ENCODE measurements at regions not wholly inside any gene's neighbourhood (a gene's known extent, or its start where the extent isn't known, plus 50 kb on each side); places are given as distances from the start of the nearest gene placed in this dataset.

DNA sequence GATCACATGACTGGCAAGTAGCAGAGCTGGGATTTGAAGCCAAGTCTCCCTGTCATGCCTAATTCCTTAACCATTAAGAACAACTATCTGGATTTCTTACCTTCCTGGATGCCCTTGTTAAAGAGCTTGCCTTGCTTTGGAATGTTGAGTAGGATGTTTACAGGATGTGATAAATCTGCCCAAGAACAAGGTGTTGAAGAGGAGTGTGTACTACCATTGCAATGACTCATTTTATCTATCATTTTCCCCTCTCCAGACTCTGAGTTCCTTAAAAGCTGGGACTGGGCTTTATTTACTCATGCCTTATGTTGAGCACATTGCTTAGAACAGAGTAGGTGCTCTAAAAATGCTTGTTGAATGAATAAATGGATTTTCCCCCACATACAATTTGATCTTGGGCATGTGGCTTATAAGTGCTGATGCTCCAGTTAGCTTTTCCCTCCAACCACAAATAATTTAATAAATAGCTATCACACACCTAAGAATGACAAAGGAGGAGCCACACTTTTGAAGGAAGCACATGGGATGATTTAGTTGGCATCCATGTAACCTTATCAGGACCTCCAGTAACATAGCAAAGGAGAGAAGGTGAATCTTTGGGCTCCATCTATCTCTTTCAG, 268.6 kb upstream of the SESN3 start:
- TF ChIP-seq, protein P1, sequence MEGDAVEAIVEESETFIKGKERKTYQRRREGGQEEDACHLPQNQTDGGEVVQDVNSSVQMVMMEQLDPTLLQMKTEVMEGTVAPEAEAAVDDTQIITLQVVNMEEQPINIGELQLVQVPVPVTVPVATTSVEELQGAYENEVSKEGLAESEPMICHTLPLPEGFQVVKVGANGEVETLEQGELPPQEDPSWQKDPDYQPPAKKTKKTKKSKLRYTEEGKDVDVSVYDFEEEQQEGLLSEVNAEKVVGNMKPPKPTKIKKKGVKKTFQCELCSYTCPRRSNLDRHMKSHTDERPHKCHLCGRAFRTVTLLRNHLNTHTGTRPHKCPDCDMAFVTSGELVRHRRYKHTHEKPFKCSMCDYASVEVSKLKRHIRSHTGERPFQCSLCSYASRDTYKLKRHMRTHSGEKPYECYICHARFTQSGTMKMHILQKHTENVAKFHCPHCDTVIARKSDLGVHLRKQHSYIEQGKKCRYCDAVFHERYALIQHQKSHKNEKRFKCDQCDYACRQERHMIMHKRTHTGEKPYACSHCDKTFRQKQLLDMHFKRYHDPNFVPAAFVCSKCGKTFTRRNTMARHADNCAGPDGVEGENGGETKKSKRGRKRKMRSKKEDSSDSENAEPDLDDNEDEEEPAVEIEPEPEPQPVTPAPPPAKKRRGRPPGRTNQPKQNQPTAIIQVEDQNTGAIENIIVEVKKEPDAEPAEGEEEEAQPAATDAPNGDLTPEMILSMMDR (IDR thresholded peaks at IDR 0.05), result no peak
- no peak for TF ChIP-seq EZH2 (IDR thresholded peaks at IDR 0.05; ENCODE audit: borderline replicate concordance, insufficient read depth, low read depth, low read length, poor library complexity, severe bottlenecking)

All from B cell (primary cell).